GM18870 (cell line): ENCODE measurements at regions not wholly inside any gene's neighbourhood (a gene's known extent, or its start where the extent isn't known, plus 50 kb on each side); places are given as distances from the start of the nearest gene placed in this dataset.

Source experiments
- ATAC-seq: cut with Tn5 transposase; IDR thresholded peaks from one replicate; pipeline ENCODE4 v1.9.1; 2021; ENCODE audit warnings: moderate library complexity; ENCODE audit not compliant: unreplicated experiment

DNA sequence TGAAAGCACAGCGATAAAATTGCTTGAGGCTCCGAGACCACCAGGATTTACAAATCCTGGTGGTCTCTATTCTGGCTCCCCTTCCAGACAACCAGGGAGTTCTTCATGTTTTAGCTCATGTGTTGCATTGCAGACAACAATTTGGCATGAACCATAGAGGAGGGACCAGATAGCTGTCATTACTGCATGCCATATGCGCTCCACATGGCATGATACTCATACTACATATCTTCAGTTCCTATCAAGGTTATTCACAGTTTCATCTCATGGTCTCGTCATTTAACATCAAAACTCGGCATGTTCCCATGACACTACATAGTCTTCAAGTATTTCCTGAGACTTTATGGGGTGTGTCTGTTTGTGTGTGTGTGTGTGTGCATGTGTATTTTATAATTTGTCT is 220.3 kb downstream of the OR13H1 start:
- ATAC-seq, result no peak

DNA sequence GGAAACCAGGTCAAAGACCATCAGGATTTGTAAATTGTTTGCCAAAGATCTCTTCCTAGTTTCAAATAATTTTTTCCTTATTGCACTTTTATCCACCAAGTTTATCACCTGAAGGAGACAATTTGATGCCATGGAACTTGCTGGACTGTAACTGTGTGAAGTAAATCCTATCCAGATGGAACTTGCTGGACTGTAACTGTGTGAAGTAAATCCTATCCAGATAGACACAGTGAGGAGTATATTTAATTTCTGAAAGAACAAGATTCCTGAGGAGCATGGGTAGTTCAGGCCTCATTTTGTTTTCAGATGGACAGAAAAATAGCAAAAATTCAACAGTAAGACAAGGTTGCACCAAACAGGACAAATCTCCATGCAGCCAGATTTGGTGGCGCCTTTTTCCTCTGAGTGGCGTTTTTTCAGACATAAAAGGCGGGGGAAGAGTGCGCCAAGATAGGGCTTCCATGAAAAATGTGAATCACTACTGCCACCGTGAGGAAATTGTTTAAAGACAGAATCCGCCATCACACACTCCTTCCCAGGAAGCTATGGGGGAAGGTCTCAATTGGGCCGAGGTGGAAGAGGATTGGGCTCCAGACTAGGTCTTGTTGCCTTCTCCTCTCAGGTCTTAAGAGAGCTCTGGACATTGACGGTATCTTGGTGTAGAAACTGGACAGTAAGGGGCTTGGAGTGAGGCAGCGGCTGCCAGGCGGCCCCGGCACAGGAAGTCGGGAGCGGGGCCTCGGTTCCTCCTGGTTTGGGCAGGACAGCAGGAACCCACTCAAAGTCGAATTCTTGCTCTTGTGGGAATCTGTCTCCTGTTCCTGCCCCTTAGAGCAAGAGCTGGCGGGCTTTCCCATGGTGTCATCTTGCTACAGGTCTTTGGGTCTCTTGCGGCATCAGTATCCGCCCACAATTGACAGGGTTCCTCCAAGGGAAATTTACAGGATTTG is 234.7 kb downstream of the OR13H1 start:
- ATAC-seq, result peak; percentile 62

DNA sequence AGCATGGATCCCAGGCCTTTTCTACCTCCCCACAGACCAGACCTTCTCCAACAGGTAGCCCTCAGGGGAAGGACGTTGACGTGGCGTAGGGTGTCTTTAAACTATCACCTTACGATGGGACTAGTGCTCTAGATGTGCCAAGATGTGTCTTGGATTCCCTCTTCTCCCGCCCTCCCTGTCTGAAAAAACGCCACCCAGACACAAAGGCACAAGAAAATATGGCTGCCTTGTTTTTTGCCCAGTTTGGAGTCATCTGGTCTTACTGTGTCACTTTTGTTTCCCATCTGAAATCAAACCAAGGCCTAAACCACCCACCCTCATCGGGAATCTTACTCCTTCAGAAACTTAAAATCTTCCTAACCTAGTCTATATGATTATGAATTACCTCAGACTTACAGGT is 235.4 kb downstream of the OR13H1 start:
- no peak for ATAC-seq

DNA sequence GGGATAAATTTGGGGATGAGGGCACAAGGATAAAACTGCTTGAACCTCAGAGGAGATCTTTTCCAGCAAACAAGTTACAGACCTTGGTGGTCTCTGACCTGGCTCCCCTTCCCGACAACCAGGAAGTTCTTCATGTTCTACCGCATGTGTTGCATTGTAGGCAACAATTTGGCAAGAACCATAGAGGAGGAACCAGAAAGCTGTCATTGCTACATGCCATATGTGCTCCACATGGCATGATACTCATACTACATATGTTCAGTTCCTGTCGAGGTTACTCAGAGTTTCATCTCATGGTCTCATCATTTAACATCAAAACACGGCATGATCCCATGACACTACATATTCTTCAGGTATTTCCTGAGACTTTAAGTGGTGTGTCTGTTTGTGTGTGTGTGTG is 235.9 kb downstream of the OR13H1 start:
- ATAC-seq, result no peak

DNA sequence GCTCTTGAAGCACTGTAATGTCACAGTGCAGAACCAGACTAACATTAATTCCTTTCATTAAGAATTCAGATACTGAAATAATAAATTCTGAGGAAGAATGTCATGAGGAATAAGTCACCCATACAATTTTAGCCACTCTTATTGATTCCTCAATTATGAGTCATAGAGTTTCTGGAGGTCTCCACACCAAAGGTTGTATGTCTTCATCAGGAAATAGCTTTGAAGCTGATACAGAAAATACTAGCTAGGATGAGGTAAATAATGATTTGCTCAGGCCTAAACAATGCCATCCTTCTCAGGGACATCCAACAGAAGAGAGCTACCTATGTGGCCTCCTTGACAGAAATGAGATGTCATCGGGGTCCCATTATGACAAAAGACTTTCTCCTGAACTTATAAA is 238.8 kb downstream of the OR13H1 start:
- no peak for ATAC-seq

DNA sequence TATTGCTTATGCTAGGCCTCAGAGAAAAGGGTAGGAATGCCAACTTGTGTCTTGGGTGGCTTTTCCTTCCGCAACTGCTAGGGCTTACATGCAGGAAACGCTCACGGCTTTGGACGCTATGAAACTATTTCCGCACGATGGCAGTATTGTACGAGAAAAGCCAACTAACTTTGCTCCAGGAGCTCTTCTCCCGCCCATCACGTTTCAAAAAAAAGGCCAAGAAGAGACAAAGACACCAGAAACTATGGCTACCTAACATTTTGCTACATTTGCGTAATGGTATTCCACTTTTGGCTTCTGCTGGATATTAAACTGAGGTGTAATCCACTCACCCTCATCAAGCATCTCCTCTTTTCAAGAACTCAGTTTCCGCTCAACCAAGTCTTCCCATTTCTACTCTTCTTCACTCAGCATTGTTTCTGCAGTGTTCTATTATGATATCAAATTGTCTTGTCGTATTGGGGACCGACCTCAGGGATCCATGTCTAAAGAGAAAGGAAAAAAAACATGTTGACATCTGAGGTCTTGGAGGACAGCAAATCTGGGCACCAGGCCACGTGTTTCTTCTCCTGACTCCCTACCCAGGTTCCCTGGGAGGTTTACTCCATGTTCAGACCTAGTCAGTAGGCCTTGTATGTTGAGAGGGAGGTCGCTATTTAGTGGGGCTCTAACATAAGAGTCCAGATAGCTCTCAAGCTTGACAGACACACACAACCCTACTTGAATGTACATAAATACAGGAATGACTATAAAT is 239.4 kb upstream of the STK26 start:
- peak; percentile 59 for ATAC-seq

DNA sequence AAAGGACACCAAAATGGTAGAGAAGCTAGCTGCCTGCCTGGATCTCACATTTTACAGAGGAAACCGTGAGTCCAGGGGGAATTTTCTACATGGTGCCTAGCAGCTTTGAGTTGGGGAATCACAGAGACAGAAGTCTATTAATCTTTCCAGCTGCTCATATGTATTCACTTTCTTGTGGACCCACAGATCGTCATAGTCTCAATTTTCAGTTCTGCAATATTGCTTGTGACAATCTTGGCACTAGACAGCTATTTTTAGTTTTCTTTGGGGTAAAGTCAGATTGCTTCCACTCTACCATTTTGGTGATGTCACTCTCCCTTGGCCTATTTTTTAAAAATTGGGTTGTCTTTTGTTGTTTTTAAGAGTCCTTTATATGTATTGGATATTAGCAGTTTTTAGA is 233.4 kb upstream of the STK26 start:
- peak; percentile 45 for ATAC-seq

DNA sequence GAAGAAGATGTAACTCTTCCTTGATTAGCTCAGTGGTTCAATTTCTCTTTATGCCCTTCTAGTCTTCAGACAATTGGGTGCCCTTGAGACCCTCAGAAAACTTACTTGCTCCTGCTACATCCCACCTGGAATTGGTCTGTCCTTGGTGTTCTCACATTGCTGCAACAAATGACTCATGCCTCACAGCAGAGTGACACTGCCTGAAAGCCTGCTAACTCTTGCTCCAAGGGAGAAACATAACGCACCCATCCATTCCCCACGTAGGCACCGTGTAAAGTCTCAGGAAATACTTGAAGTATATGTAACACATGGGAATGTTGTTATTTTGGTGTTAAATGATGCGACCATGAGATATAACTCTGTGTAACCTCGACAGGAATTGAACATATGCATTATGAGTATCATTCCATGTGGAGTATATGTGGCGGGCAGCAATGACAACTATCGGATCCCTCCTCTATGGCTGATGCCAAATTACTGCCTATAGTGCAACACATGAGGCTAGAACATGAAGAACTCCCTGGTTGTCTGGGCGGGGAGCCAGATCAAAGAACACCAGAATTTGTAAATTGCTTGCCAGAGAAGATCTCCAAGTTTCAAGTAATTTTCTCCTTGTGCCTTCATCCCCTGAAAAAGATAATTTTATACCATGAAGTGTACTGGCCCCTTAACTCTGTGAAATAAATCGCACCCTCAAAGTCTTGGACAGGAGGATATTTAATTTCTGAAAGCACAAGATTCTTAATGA is 231.3 kb upstream of the STK26 start:
- no peak for ATAC-seq

DNA sequence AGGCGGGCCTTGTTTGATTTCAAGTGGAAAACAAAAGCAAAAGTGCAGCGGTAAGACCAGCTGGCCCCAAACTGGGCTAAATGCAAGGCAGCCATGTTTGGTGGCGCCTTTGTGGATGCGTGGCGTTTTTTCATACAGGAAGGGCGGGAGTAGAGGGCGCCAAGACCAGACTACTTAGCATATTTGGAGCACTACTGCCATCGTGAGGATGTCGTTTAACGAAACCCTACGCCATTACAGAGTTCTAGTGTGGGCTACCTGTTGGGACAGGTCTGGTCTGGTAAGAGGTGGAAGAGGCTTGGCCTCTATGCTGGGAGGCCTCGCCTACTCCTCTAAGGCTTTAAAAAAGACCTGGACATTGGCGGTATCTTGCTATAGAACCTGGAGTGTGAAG is 230.7 kb upstream of the STK26 start:
- peak; percentile 68 for ATAC-seq

DNA sequence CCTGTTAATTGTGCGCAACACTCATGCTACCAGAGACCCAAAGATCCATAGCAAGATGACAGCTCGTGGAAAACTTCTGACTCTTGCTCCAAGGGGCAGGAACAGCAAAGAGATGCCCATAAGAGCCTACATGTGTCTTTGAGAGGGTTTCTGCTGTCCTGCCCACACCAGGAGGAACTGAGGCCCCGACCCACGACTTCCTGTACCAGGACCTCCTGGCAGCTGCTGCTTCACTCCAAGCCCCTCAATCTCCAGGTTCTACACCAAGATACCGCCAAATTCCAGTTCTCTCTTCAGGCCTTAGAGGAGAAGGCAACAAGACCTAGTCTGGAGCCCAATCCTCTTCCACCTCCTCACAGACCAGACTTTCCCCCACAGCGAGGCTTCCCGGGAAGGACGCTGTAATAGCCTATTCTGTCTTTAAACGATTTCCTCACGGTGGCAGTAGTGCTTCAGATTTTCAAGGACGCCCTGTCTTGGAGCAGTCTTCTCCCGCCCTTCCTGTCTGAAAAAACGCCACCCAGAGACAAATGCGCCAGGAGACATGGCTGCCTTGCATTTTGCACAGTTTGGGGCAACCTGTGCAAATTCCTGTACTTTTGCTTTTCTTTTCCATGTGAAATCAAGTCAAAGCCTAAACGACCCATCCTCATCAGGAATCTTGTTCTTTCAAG is 230.2 kb upstream of the STK26 start:
- peak; percentile 61 for ATAC-seq

DNA sequence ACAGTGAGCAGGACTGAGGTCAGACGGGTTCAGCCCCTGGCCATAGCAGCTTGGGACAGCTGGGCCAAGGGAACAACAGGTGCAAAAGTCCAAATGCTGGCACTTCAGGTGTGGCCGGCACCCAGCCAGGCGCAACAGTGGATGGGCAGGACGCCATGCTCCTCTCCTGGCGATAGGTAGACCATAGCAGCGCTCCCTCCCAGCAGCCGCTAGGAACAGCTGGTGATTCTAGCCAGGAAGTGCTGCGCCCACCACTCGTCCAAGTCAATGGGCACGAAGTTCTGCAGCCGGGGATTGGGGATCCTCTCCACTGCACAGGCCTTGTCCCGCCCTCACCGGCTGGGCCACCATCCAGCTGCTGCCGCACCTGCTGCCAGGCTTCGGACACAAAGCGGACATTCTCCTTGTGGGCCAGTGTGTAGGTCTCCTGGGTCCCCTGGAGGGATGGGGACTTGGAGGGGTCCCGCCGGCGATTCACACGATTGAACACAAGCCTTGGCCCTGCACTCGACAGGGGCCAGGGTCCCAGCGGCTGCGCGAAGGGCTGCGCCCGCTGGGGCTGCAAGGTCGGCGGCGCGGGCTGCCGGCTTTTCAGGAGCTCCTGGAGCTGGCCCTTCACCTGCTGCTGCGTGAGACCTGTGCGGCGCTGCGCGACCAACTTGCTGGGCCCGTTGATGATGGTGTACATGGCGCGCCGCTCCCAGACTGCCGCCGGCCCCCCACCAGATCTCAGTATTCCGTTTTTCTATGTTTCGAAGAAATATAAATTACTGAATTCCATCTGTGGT is 227.5 kb upstream of the STK26 start:
- no peak for ATAC-seq

DNA sequence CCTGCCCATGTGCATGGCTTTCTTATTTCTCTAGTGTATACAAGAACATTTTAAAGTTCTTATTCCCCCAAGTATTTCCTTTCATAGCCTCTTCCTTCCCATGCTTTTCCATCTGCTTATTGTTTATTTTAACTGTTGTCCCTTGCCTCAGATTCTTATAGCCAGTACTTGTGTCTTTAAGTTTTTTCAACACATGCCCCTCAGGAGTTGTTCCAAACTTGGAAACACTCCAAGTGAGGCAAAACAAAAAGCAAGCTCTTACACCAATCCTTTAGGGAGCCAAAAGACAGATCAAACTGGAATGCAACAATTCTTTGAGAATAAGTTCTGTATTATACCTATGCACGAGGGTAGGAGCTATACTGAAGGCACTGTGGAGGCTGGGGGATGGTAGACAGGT is 222.0 kb upstream of the STK26 start:
- ATAC-seq, result no peak

DNA sequence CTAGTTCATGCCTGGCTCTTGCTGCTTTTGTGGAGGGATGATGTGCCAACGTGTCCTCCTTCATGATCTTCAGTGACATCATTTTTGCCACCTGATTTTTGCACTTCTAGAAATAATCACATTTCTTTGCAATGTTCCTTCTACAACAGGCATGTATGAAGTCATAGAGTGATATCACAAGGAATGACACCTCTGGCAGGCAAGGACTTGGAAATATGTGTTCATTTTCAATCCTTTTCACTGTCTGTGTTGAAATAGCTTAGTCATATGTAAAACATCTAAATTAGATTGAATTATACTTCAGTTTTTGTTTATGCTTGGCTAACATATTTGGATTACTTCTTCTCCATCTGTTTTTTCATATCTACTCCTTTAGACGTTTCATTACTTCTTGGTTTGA is 221.2 kb upstream of the STK26 start:
- ATAC-seq, result no peak

DNA sequence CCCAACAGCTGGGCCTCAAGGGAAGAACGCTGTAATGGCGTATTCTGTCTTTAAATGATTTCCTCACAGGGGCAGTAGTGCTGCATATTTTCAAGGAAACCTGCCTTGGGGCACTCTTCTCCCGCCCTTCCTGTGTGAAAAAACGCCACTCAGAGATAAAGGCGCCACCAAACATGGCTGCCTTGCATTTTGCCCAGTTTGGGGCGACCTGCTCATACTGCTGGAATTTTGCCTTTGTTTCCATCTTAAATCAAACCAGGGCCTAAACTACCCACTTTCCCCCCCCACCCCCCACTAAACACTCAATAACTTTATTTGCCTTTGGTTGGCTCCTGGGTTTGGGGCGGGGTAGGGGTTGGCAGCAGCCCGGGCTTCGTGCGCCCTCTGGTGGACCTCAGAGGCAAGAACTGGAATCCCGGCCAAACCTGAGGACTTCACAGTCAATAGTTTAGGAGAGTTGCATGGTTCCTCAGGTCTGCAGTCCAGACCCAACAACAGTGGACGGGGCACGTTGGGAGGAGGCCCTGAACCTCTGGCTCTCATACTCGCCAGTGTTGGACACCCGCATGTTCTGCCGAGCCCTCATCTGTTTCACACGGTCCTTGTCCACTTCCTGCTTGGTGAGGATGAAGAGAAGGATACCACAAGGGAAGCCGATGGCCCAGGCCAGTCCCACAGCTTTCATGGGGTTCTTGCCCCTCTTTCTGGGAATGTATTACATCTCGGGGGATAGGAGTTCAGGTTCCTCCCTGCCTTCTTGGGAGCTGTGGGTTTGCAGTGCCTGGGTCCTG is 220.1 kb upstream of the STK26 start:
- peak; percentile 76 for ATAC-seq

DNA sequence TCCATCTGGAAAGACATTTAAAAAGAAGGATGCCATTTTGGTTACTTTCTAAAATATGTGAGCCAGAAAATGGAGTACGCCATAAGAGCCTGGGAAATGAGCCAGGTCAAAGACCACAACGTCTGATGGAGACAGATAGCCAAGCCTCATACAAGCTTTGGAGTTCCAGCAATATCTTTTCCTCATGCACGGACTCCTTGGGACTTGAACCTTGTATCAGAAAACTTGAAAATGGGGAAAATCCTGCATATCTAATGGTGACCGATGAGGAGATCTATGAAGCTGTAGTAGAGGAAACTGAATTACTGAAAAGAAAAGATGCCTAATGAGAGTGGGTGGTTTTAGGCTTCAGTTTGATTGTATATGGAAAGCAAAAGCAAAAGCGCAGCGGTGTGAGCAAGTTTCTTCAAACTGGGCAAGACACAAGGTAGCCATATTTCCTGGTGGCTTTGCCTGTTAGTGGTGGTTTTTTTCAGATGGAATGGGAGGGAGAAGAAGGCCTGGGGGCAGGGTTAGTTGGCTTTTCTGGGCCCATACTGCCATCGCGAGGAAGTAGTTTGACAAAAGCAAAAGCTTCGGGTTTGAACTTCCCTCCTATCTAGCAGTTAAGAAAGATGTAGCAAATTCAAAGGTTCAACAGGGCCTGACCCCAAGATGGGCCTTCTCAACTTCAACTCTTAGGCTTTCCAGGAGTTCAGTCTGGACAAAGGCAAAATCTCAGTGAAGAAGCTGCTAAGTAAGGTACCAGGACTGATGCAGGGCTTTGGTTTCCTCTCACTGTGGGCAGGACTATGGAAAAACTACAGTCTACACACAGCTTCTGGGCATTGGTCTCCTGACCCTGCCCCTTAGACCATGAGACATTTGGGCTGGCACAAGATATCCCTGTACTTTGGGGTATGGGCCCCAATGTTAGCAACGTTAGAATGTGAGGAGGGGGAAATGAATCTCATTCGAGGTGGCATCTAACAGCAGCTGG is 210.0 kb upstream of the STK26 start:
- peak; percentile 89 for ATAC-seq

DNA sequence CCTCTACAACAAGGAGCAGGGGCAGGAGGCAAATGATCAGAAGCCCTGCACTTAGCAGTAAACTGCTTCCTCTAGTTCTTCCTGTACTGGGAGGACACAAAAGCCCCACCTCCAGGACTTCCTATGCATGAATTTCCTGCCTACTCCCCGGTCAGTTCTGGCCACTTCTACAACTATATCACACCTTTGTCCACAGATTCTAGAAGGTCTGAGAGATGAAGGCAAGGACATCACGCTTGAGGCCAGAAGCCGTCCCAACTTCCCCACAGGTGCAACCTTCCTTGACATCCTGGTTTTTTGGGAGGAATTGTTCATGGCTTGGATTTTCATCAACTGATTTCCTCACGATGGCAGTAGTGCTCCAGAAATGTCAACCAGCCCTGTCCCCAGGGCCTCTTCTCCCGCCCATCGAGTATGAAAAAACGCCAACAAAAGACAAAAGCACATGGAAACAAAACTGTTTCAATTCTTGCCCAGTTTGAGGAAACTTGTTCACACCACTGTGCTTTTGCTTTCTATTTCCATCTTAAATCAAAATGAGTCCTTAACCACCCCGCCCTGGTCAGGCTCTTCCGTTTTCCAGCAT is 206.5 kb upstream of the STK26 start:
- peak; percentile 64 for ATAC-seq

DNA sequence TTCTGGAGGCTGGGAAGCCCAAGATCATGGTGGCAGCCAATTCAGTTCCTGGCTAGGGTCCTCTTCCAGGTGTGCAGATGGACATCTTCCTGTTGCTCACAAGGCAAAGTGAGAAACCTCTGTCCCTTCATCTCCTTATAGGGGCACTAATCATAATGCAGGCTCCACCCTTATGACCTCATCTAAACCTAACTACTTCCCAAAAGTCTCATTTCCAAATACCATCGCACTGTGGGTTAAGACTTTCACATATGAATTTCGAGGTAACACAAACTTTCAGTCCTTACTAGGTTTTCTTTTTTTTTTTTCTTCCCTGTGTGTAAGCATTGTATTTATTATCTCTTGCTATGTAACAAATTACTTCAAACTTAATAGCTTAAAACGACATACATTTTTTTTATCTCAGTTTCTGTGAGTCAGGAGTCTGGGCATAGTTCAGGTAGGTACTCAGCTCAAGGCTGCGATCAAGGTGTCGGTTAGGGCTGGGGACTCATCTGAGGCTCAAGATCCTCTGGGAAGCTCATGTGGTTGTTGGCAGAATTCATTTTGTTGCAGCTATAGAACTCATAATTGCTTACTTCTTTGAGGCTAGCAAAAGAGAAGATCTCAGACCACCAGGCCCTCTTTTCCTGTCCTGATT is 204.7 kb upstream of the STK26 start:
- ATAC-seq, result no peak
